Liver (tissue), 3 donors: ENCODE measurements at regions not wholly inside any gene's neighbourhood (a gene's known extent, or its start where the extent isn't known, plus 50 kb on each side); places are given as distances from the start of the nearest gene placed in this dataset.

Experiments used
- ATF3 ChIP-seq: IDR thresholded peaks from 2 replicates; pipeline ENCODE4 v1.6.1; 2016; ENCODE audit warnings: antibody characterized with exemption
- EGR1 ChIP-seq, 2 donors: IDR thresholded peaks; 2 replicates each; pipeline ENCODE4 v1.6.1; 2016 to 2018; ENCODE audit warnings: antibody characterized with exemption in 2 of 2, low read depth in 2 of 2
- FOXA1 ChIP-seq: IDR thresholded peaks from 2 replicates; pipeline ENCODE4 v1.6.1; 2016; ENCODE audit warnings: antibody characterized with exemption
- FOXA2 ChIP-seq: IDR thresholded peaks from 2 replicates; pipeline ENCODE4 v1.6.1; 2016; ENCODE audit warnings: antibody characterized with exemption
- GABPA ChIP-seq, 2 donors: IDR thresholded peaks in 1 of 2; conservative IDR thresholded peaks in 1 of 2; 2 replicates each; pipeline ENCODE4 v1.6.1; 2016; ENCODE audit warnings: antibody characterized with exemption in 2 of 2, mild to moderate bottlenecking in 1 of 2, moderate library complexity in 1 of 2
- JUND ChIP-seq, 2 donors: IDR thresholded peaks; 2 replicates each; pipeline ENCODE4 v1.6.1; 2016; ENCODE audit warnings: antibody characterized with exemption in 2 of 2
- MAX ChIP-seq: IDR thresholded peaks from 2 replicates; pipeline ENCODE4 v1.6.1; 2016; ENCODE audit warnings: antibody characterized with exemption
- RAD21 ChIP-seq, 2 donors: IDR thresholded peaks; 2 replicates each; pipeline ENCODE4 v1.6.1; 2016; ENCODE audit warnings: antibody characterized with exemption in 2 of 2, mild to moderate bottlenecking in 2 of 2
- REST ChIP-seq: IDR thresholded peaks from 2 replicates; pipeline ENCODE4 v1.6.1; 2016; ENCODE audit warnings: antibody characterized with exemption, mild to moderate bottlenecking
- RXRA ChIP-seq, 2 donors: IDR thresholded peaks; 2 replicates each; pipeline ENCODE4 v1.6.1; 2017 to 2018; ENCODE audit warnings: antibody characterized with exemption in 2 of 2, mild to moderate bottlenecking in 1 of 2
- TAF1 ChIP-seq: conservative IDR thresholded peaks from 2 replicates; pipeline ENCODE4 v1.6.1; 2016; ENCODE audit warnings: antibody characterized with exemption, mild to moderate bottlenecking
- YY1 ChIP-seq: IDR thresholded peaks from 2 replicates; pipeline ENCODE4 v1.6.1; 2016; ENCODE audit warnings: antibody characterized with exemption, mild to moderate bottlenecking
- TF ChIP-seq, protein P1 (sequence below): fragments of 150-350 bp; IDR thresholded peaks from 2 replicates; pipeline ENCODE4 v1.5.1; 2017; ENCODE audit warnings: improper control_type of control experiment, low read depth, low read length; ENCODE audit not compliant: missing input control
- TF ChIP-seq, protein P2 (sequence below): IDR thresholded peaks from 2 replicates; pipeline ENCODE4 v1.6.1; 2016; ENCODE audit warnings: antibody characterized with exemption
- donor health status: healthy.
- donor health status: healthy.

DNA sequence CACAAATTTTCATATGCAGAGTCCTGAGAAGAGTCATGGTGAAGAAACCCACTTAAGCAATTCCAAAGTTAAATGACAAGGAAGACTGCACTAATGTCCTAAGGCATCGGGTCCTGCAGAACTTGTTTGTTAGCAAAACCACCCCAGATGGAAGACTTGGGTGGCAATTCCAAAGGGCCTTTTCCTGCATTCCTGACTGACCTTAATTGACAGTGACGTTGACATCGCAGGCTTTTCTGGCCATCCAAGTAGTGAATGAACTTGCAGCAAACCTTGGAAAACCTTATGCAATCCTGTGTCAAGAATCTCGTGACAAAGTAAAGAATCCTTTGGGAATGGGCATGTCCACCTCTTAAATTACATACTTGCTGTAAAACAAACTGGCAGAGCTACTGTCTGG, 112.5 kb upstream of the SH3BP4 start:
- TF ChIP-seq, protein P1, sequence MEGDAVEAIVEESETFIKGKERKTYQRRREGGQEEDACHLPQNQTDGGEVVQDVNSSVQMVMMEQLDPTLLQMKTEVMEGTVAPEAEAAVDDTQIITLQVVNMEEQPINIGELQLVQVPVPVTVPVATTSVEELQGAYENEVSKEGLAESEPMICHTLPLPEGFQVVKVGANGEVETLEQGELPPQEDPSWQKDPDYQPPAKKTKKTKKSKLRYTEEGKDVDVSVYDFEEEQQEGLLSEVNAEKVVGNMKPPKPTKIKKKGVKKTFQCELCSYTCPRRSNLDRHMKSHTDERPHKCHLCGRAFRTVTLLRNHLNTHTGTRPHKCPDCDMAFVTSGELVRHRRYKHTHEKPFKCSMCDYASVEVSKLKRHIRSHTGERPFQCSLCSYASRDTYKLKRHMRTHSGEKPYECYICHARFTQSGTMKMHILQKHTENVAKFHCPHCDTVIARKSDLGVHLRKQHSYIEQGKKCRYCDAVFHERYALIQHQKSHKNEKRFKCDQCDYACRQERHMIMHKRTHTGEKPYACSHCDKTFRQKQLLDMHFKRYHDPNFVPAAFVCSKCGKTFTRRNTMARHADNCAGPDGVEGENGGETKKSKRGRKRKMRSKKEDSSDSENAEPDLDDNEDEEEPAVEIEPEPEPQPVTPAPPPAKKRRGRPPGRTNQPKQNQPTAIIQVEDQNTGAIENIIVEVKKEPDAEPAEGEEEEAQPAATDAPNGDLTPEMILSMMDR, result no peak
- TF ChIP-seq EGR1 (IDR thresholded peaks at IDR 0.05; ENCODE audit: low read depth in 2 of 2), result no peak
- TF ChIP-seq JUND (IDR thresholded peaks at IDR 0.05), result no peak
- no peak for TF ChIP-seq RAD21 (IDR thresholded peaks at IDR 0.05)
- TF ChIP-seq REST, result no peak
- no peak for TF ChIP-seq RXRA (IDR thresholded peaks at IDR 0.05)
- no peak for TF ChIP-seq YY1
- TF ChIP-seq GABPA (IDR thresholded peaks at IDR 0.05 in 1 of 2, conservative IDR thresholded peaks at IDR 0.05 in 1 of 2), result no peak
- TF ChIP-seq TAF1, result no peak
- no peak for TF ChIP-seq ATF3
- TF ChIP-seq MAX, result no peak
- TF ChIP-seq FOXA1, result no peak
- TF ChIP-seq, protein P2, sequence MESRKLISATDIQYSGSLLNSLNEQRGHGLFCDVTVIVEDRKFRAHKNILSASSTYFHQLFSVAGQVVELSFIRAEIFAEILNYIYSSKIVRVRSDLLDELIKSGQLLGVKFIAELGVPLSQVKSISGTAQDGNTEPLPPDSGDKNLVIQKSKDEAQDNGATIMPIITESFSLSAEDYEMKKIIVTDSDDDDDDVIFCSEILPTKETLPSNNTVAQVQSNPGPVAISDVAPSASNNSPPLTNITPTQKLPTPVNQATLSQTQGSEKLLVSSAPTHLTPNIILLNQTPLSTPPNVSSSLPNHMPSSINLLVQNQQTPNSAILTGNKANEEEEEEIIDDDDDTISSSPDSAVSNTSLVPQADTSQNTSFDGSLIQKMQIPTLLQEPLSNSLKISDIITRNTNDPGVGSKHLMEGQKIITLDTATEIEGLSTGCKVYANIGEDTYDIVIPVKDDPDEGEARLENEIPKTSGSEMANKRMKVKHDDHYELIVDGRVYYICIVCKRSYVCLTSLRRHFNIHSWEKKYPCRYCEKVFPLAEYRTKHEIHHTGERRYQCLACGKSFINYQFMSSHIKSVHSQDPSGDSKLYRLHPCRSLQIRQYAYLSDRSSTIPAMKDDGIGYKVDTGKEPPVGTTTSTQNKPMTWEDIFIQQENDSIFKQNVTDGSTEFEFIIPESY, result no peak
- TF ChIP-seq FOXA2, result no peak
